ENCODE measurements at regions not wholly inside any gene's neighbourhood (a gene's known extent, or its start where the extent isn't known, plus 50 kb on each side); places are given as distances from the start of the nearest gene placed in this dataset.

- Mint-ChIP-seq H3K4me1 (ENCODE audit: low read depth) (peaks cover 12% of the 10 kb centered on the region), H3K27ac (ENCODE audit: unreplicated experiment) (no peak overlapping the region), H3K4me3 (ENCODE audit: unreplicated experiment) (no peak overlapping the region), H3K9me3 (ENCODE audit: low read depth) (no peaks in the 10 kb centered on the region), H3K36me3 (ENCODE audit: low read depth) (no peaks in the 10 kb centered on the region), H3K27me3 (ENCODE audit: low read depth) (peaks cover 9% of the 10 kb centered on the region)
- TF ChIP-seq CTCF (IDR thresholded peaks at IDR 0.05), result no peak
- DNase-seq (ENCODE audit: low spot score), result no peak
Measured at GRCh38 chr3:65169961-65170360, 482.2 kb upstream of the ADAMTS9 start.

GRCh38 chr3:65168547-65168946, 480.7 kb upstream of the ADAMTS9 start:
- no peak overlapping the region for H3K27ac Mint-ChIP-seq (ENCODE audit: unreplicated experiment)

GRCh38 chr3:65166531-65166930, 478.7 kb upstream of the ADAMTS9 start:
- Mint-ChIP-seq H3K4me1 (ENCODE audit: low read depth) (peaks cover 12% of the 10 kb centered on the region), H3K4me3 (ENCODE audit: unreplicated experiment) (no peak overlapping the region), H3K36me3 (ENCODE audit: low read depth) (no peaks in the 10 kb centered on the region), H3K27ac (ENCODE audit: unreplicated experiment) (no peak overlapping the region), H3K9me3 (ENCODE audit: low read depth) (no peaks in the 10 kb centered on the region), H3K27me3 (ENCODE audit: low read depth) (peaks cover 12% of the 10 kb centered on the region)
- no peak for TF ChIP-seq CTCF (IDR thresholded peaks at IDR 0.05)
- no peak for DNase-seq (ENCODE audit: low spot score)

More at GRCh38 chr3:65168547-65168946, 480.7 kb upstream of the ADAMTS9 start:
- TF ChIP-seq CTCF (IDR thresholded peaks at IDR 0.05), result no peak
- no peaks in the 10 kb centered on the region for H3K9me3 Mint-ChIP-seq (ENCODE audit: low read depth)
- peaks cover 12% of the 10 kb centered on the region for H3K4me1 Mint-ChIP-seq (ENCODE audit: low read depth)
- no peaks in the 10 kb centered on the region for H3K36me3 Mint-ChIP-seq (ENCODE audit: low read depth)
- peaks cover 11% of the 10 kb centered on the region for H3K27me3 Mint-ChIP-seq (ENCODE audit: low read depth)
- no peak overlapping the region for H3K4me3 Mint-ChIP-seq (ENCODE audit: unreplicated experiment)
- no peak for DNase-seq (ENCODE audit: low spot score)

- no peaks in the 10 kb centered on the region for H3K36me3 Mint-ChIP-seq (ENCODE audit: low read depth)
- peaks cover 6% of the 10 kb centered on the region for H3K9me3 Mint-ChIP-seq (ENCODE audit: low read depth)
- H3K4me1 Mint-ChIP-seq (ENCODE audit: low read depth), result no peaks in the 10 kb centered on the region
- TF ChIP-seq CTCF (IDR thresholded peaks at IDR 0.05), result no peak
- no peak overlapping the region for H3K4me3 Mint-ChIP-seq (ENCODE audit: unreplicated experiment)
- no peak overlapping the region for H3K27ac Mint-ChIP-seq (ENCODE audit: unreplicated experiment)
- DNase-seq (ENCODE audit: low spot score), result no peak
- H3K27me3 Mint-ChIP-seq (ENCODE audit: low read depth), result peaks cover 4% of the 10 kb centered on the region
Measured at GRCh38 chr3:65158023-65158422, 470.2 kb upstream of the ADAMTS9 start.

GRCh38 chr3:65153850-65154512, 466.2 kb upstream of the ADAMTS9 start:
- no peak for TF ChIP-seq CTCF (IDR thresholded peaks at IDR 0.05)
- H3K4me3 Mint-ChIP-seq (ENCODE audit: unreplicated experiment), result no peak overlapping the region
- H3K4me1 Mint-ChIP-seq (ENCODE audit: low read depth), result no peaks in the 10 kb centered on the region
- H3K27ac Mint-ChIP-seq (ENCODE audit: unreplicated experiment), result no peak overlapping the region
- no peaks in the 10 kb centered on the region for H3K36me3 Mint-ChIP-seq (ENCODE audit: low read depth)
- no peaks in the 10 kb centered on the region for H3K9me3 Mint-ChIP-seq (ENCODE audit: low read depth)
- H3K27me3 Mint-ChIP-seq (ENCODE audit: low read depth), result peaks cover 4% of the 10 kb centered on the region
- DNase-seq (ENCODE audit: low spot score), result no peak
